BLaER1 treated with 17β-estradiol and CSF1 and Interleukin-3, amounts not matched to agents 10 nM and 100 nM (cell line): ENCODE measurements at regions not wholly inside any gene's neighbourhood (a gene's known extent, or its start where the extent isn't known, plus 50 kb on each side); places are given as distances from the start of the nearest gene placed in this dataset.

Source experiments
- H3K27ac ChIP-seq, 11 experiments: shearing (Covaris generic); formaldehyde crosslinking; 2 replicates each; pipeline ENCODE4 v1.8.1; 2022
- H3K27me3 ChIP-seq, 11 experiments: shearing (Covaris generic); formaldehyde crosslinking; 2 replicates each; pipeline ENCODE4 v1.8.1; 2022
- H3K36me3 ChIP-seq, 11 experiments: shearing (Covaris generic); formaldehyde crosslinking; 2 replicates each; pipeline ENCODE4 v1.8.1; 2022
- H3K4me1 ChIP-seq, 10 experiments: shearing (Covaris generic); formaldehyde crosslinking; 2 replicates each; pipeline ENCODE4 v1.8.1; 2022
- H3K4me2 ChIP-seq, 11 experiments: shearing (Covaris generic); formaldehyde crosslinking; 2 replicates each; pipeline ENCODE4 v1.8.1; 2022
- H3K4me3 ChIP-seq, 10 experiments: shearing (Covaris generic); formaldehyde crosslinking; 2 replicates each; pipeline ENCODE4 v1.8.1; 2022
- H3K9ac ChIP-seq, 11 experiments: shearing (Covaris generic); formaldehyde crosslinking; 2 replicates each; pipeline ENCODE4 v1.8.1; 2022
- H3K9me3 ChIP-seq, 11 experiments: shearing (Covaris generic); formaldehyde crosslinking; replicated peaks in 1 of 11; 2 replicates each; pipeline ENCODE4 v1.8.1; 2022
- H4K20me1 ChIP-seq, 11 experiments: shearing (Covaris generic); formaldehyde crosslinking; 2 replicates each; pipeline ENCODE4 v1.8.1; 2022
- Cebpa-rat ChIP-seq, 11 experiments: shearing (Covaris generic); IDR thresholded peaks; 2 replicates each; pipeline ENCODE4 v1.8.1; 2022

DNA sequence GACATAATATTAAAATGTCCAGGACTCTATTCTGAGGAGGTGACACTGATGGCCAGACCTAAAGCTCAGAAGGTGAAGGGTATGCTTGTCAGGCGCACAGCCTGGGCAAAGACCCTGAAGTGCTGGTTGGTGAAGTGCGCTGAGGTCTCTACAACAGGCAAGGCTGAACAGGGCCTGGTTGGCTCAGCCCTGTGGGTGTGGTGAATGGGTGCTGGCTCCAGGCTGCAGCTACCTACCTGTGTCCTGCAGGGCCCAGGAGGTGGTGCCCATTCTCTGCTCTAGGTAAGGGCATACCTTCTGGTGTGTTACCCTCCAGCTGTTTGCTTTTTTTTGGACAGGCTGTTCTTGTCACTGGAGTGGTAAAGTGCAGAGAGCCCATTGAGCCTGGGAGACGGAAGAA is 85.1 kb downstream of the RAMP3 start:
- H3K9me3 ChIP-seq, result peaks cover 0 to 5% (median 3%) of the 10 kb centered on the region in 11 experiments; a peak in 9 of 22 replicates
- no peaks in the 10 kb centered on the region for H4K20me1 ChIP-seq
- no peak overlapping the region for H3K9ac ChIP-seq
- H3K4me1 ChIP-seq, result no peaks in the 10 kb centered on the region; a peak in 1 of 20 replicates
- no peak overlapping the region for H3K4me3 ChIP-seq
- H3K27ac ChIP-seq, result no peak overlapping the region
- no peak overlapping the region for H3K4me2 ChIP-seq
- TF ChIP-seq Cebpa-rat (IDR thresholded peaks at IDR 0.05), result no peak
- H3K27me3 ChIP-seq, result no peaks in the 10 kb centered on the region
- no peaks in the 10 kb centered on the region for H3K36me3 ChIP-seq

DNA sequence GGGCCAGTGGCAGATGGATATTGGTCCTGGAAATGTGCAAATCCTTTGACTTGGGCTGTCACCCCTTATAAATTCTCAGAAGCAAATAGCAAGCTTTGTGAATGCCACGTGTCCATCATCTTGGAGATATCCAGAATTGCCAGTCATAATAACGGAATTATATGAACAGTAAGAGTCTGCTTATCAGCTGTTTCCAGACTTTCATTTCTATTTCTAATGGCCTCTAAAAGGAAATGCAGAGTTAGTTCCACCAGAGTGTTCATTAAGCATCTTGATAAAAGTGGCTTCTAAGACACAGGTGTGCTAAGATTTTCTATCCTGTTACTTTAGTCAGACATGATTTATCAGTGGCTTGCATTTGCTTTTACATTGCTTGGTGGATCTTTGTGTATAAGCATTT is 87.4 kb downstream of the RAMP3 start:
- Histone ChIP-seq H3K4me1 (no peaks in the 10 kb centered on the region; a peak in 1 of 20 replicates), H3K27me3 (no peaks in the 10 kb centered on the region), H3K36me3 (no peaks in the 10 kb centered on the region), H3K4me2 (no peak overlapping the region), H3K4me3 (no peak overlapping the region), H4K20me1 (no peaks in the 10 kb centered on the region), H3K9me3 (peaks cover 0 to 7% (median 6%) of the 10 kb centered on the region in 11 experiments; a peak in 9 of 22 replicates), H3K9ac (no peak overlapping the region), H3K27ac (no peak overlapping the region)
- no peak for TF ChIP-seq Cebpa-rat (IDR thresholded peaks at IDR 0.05)

DNA sequence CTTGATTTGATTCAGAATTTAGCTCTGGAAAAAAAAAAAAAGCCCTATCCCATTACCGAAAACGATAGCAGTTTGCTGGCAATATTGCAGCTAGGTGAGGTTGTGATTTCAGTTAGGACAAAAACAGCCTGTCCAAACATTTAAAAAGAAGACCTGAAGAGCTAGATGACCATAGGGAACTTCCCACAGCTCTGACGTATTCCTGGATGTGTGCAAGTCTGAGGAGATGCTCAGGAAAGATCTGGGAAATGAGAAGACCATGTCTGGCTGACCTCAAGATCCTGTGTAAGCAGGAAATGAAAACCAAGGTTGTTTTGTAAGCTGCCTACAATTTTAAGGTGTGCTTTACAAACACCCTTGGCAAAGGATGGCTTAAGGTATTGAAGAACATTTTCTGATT is 88.7 kb downstream of the RAMP3 start:
- Histone ChIP-seq H3K4me1 (no peaks in the 10 kb centered on the region; a peak in 1 of 20 replicates), H3K9ac (no peak overlapping the region), H3K9me3 (peaks cover 0 to 7% (median 6%) of the 10 kb centered on the region in 11 experiments; a peak in 9 of 22 replicates), H3K4me3 (no peak overlapping the region), H3K4me2 (no peak overlapping the region), H3K27ac (no peak overlapping the region), H3K36me3 (no peaks in the 10 kb centered on the region), H3K27me3 (no peaks in the 10 kb centered on the region), H4K20me1 (no peaks in the 10 kb centered on the region)
- no peak for TF ChIP-seq Cebpa-rat (IDR thresholded peaks at IDR 0.05)

DNA sequence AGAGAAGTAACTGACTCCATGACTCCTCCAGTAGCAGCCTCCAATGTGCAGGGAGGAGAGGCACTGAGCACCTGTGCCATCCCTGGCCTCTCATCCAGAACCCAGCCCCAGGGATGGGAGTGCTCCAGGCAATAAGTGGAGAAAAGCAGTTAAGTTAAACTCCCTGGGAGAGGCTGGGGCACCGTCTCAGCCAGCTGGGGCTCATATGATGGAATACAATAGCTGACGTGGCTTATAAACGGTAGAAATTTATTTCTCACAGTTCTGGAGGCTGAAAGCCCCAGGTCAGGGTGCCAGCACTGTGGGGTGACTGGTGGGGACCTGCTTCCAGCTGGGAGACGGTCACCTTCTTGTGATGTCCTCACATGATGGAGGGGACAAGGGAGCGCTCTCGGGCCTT is 94.7 kb downstream of the RAMP3 start:
- H3K4me1 ChIP-seq, result peaks cover 0 to 5% (median 0%) of the 10 kb centered on the region in 10 experiments; a peak in 1 of 20 replicates
- H3K27ac ChIP-seq, result no peak overlapping the region
- H3K36me3 ChIP-seq, result no peaks in the 10 kb centered on the region
- peaks cover 0 to 3% (median 0%) of the 10 kb centered on the region in 11 experiments; a peak in 2 of 22 replicates for H3K27me3 ChIP-seq
- TF ChIP-seq Cebpa-rat (IDR thresholded peaks at IDR 0.05), result no peak
- no peak overlapping the region for H3K4me3 ChIP-seq
- no peaks in the 10 kb centered on the region for H4K20me1 ChIP-seq
- peaks cover 4 to 17% (median 7%) of the 10 kb centered on the region in 11 experiments; a peak in 13 of 22 replicates for H3K9me3 ChIP-seq
- H3K4me2 ChIP-seq, result no peak overlapping the region
- no peak overlapping the region for H3K9ac ChIP-seq

DNA sequence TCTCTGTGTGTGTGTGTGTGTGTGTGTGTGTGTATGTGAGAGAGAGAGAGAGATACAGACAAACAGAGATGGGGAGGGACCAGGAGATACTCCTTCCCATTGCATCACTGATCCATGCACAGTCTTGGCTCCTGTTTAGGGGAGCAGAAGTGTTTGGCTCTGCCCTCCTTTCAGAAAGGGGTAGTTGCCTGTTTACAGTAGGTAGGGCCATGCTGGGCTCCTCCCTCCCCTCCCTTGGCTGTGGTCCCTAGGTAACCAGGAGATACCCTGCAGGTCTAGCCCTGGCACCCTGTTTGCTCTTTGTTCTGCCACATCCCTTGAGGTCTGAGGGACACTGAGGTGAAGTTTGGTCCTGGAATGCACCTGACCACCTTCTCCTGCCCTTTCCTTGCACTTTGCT is 95.3 kb downstream of the RAMP3 start:
- peaks cover 0 to 6% (median 0%) of the 10 kb centered on the region in 10 experiments; a peak in 3 of 20 replicates for H3K4me1 ChIP-seq
- H3K9ac ChIP-seq, result no peak overlapping the region
- peaks cover 0 to 8% (median 0%) of the 10 kb centered on the region in 11 experiments; a peak in 2 of 22 replicates for H3K27me3 ChIP-seq
- H3K4me2 ChIP-seq, result no peak overlapping the region
- no peak for TF ChIP-seq Cebpa-rat (IDR thresholded peaks at IDR 0.05)
- H3K9me3 ChIP-seq, result peaks cover under 1 to 12% (median 1%) of the 10 kb centered on the region in 11 experiments; a peak in 11 of 22 replicates
- H3K4me3 ChIP-seq, result no peak overlapping the region
- no peak overlapping the region for H3K27ac ChIP-seq
- no peaks in the 10 kb centered on the region for H4K20me1 ChIP-seq
- H3K36me3 ChIP-seq, result no peaks in the 10 kb centered on the region

DNA sequence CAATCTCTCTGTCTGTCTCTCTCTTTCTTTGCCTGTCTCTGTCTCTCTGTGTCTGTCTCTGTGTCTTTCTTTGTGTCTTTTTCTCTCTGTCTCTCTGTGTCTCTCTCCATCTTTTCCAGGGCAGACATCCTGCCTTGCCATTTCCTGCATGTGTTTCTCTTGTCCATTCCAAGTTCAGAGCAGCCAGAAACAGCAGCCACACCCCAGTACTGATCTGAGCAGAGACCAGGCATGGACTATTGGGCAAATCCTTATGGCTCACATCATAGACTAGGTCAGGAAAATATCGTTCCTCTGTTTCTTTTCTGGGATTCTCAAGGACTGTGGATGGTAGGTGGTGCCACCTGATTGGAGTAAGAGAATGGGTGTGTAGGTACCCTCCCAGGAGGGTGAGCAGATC is 95.8 kb downstream of the RAMP3 start:
- no peaks in the 10 kb centered on the region for H3K36me3 ChIP-seq
- no peak overlapping the region for H3K9ac ChIP-seq
- TF ChIP-seq Cebpa-rat (IDR thresholded peaks at IDR 0.05), result no peak
- peaks cover 0 to 11% (median 4%) of the 10 kb centered on the region in 10 experiments; a peak in 13 of 20 replicates for H3K4me1 ChIP-seq
- H3K4me3 ChIP-seq, result no peak overlapping the region
- peaks cover 0 to 8% (median 0%) of the 10 kb centered on the region in 11 experiments; a peak in 2 of 22 replicates for H3K27me3 ChIP-seq
- H3K27ac ChIP-seq, result no peak overlapping the region
- H3K9me3 ChIP-seq, result peaks cover 0 to 11% (median 0%) of the 10 kb centered on the region in 11 experiments; a peak in 5 of 22 replicates
- no peaks in the 10 kb centered on the region for H4K20me1 ChIP-seq
- H3K4me2 ChIP-seq, result no peak overlapping the region

DNA sequence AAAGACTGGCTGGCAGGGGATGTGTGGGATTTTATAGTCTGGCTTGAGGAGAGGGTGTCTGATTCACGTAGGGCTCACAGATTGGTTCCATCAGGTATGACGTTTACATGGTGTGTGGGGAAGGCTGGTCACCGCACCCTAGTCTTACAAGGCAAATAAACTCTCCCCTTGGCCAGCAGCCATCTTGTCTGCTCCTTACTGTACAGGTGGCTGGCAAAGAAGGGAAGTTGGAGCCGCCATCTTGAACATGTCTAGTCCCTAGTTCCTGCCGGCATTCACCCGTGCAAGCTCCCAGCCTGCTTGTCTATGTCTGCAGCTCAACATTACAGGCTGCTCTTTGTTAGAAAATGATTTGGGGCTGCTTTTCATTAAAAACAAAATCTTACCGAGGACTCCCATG is 97.6 kb downstream of the RAMP3 start:
- H3K9me3 ChIP-seq, result peaks cover 0 to 11% (median 0%) of the 10 kb centered on the region in 11 experiments; a peak in 5 of 22 replicates
- no peak overlapping the region for H3K4me2 ChIP-seq
- H3K27me3 ChIP-seq, result peaks cover 0 to 11% (median 0%) of the 10 kb centered on the region in 11 experiments; a peak in 3 of 22 replicates
- H4K20me1 ChIP-seq, result peaks cover 0 to 5% (median 0%) of the 10 kb centered on the region in 11 experiments; a peak in 1 of 22 replicates
- no peaks in the 10 kb centered on the region for H3K36me3 ChIP-seq
- TF ChIP-seq Cebpa-rat (IDR thresholded peaks at IDR 0.05), result no peak
- no peak overlapping the region for H3K27ac ChIP-seq
- H3K4me1 ChIP-seq, result peaks cover 0 to 29% (median 21%) of the 10 kb centered on the region in 10 experiments; a peak in 17 of 20 replicates
- H3K9ac ChIP-seq, result no peak overlapping the region
- no peak overlapping the region for H3K4me3 ChIP-seq

DNA sequence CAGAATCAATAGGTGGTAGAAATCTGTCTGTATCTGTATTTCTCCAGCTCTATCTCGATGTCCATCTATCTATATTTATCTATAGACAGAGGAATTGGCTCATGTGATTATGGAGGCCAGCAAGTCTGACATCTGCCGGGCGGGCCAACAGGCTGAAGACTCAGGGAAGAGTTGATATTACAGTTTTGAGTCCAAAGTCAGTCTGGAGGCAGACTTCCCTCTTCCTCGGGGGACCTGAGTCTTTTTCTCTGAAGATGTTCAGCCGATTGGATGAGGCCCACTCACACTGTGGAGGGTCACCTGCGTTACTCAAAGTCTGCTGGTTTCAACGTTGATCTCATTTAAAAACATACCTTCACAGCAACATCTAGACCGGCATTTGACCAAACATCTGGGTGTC is 98.7 kb downstream of the RAMP3 start:
- peaks cover 0 to 5% (median 0%) of the 10 kb centered on the region in 11 experiments; a peak in 1 of 22 replicates for H4K20me1 ChIP-seq
- no peak overlapping the region for H3K4me2 ChIP-seq
- H3K27ac ChIP-seq, result no peak overlapping the region
- H3K27me3 ChIP-seq, result peaks cover 0 to 11% (median 0%) of the 10 kb centered on the region in 11 experiments; a peak in 3 of 22 replicates
- no peaks in the 10 kb centered on the region for H3K36me3 ChIP-seq
- no peak overlapping the region for H3K4me3 ChIP-seq
- TF ChIP-seq Cebpa-rat (IDR thresholded peaks at IDR 0.05), result no peak
- no peak overlapping the region for H3K9ac ChIP-seq
- peaks cover 0 to 11% (median 3%) of the 10 kb centered on the region in 11 experiments; a peak in 6 of 22 replicates for H3K9me3 ChIP-seq
- H3K4me1 ChIP-seq, result peaks cover 0 to 35% (median 22%) of the 10 kb centered on the region in 10 experiments; a peak in 17 of 20 replicates

DNA sequence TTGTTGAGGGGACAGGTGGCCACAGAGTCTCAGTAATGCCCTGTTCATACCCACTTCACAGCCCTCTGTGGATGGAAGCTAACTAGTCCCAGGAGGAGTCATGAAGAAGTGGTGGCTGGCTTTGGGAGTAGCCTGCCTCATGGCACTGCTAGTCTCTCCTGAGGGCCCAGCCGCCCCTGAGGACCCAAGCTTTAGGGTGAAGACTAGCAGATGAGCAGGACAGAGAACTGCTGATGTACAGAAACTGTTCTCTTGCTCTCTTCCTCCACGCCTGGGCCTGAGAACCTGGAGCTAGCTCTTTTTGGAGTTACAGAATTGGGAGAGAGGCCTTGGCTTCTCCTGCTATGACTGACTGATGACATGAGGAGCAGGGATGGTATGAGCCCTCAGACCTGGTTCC is 99.2 kb downstream of the RAMP3 start:
- TF ChIP-seq Cebpa-rat (IDR thresholded peaks at IDR 0.05), result no peak
- H3K9me3 ChIP-seq, result peaks cover 0 to 11% (median 4%) of the 10 kb centered on the region in 11 experiments; a peak in 7 of 22 replicates
- H3K4me3 ChIP-seq, result no peak overlapping the region
- H3K27me3 ChIP-seq, result peaks cover 0 to 11% (median 0%) of the 10 kb centered on the region in 11 experiments; a peak in 3 of 22 replicates
- 0 out of 22 replicates have a peak overlapping the region, but pooled peaks of 1 of the 11 experiments have one; percentile 7 for H3K4me2 ChIP-seq
- H3K4me1 ChIP-seq, result peaks cover 0 to 35% (median 22%) of the 10 kb centered on the region in 10 experiments; a peak in 17 of 20 replicates
- peaks cover 0 to 5% (median 0%) of the 10 kb centered on the region in 11 experiments; a peak in 1 of 22 replicates for H4K20me1 ChIP-seq
- no peak overlapping the region for H3K27ac ChIP-seq
- no peak overlapping the region for H3K9ac ChIP-seq
- no peaks in the 10 kb centered on the region for H3K36me3 ChIP-seq
